ENCODE measurements at regions not wholly inside any gene's neighbourhood (a gene's known extent, or its start where the extent isn't known, plus 50 kb on each side); places are given as distances from the start of the nearest gene placed in this dataset.

- TF ChIP-seq POLR2AphosphoS5 (IDR thresholded peaks at IDR 0.05) (no peak), CTCF (IDR thresholded peaks at IDR 0.05) (no peak), POLR2A (IDR thresholded peaks at IDR 0.05) (no peak)
Observed at GRCh38 chr2:128442891-128443302, 124.2 kb upstream of the HS6ST1 start.

Data from prostate gland (tissue), 2 donors.